ENCODE measurements at regions not wholly inside any gene's neighbourhood (a gene's known extent, or its start where the extent isn't known, plus 50 kb on each side); places are given as distances from the start of the nearest gene placed in this dataset.

DNA sequence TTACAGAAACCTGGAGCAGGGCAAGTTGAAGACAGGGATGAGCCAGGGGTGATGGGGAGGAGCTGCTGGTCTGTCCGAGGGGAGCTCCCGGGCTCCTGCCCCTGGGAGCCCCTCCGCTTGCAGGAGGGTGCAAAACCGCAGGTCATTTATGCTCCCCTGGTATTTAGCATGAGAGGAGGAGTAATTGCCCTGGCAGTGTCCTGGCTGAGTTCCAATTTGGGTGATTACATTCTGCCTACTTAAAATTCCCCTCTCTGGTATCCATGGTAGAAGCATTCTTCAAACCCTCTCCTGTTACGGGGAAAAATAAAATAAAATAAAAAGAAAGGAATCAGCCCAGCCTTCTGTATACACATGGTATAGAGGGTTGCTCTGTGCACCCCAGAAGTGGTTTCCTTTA is 61.7 kb upstream of the VRK1 start (continued):
- TF ChIP-seq, protein P1, sequence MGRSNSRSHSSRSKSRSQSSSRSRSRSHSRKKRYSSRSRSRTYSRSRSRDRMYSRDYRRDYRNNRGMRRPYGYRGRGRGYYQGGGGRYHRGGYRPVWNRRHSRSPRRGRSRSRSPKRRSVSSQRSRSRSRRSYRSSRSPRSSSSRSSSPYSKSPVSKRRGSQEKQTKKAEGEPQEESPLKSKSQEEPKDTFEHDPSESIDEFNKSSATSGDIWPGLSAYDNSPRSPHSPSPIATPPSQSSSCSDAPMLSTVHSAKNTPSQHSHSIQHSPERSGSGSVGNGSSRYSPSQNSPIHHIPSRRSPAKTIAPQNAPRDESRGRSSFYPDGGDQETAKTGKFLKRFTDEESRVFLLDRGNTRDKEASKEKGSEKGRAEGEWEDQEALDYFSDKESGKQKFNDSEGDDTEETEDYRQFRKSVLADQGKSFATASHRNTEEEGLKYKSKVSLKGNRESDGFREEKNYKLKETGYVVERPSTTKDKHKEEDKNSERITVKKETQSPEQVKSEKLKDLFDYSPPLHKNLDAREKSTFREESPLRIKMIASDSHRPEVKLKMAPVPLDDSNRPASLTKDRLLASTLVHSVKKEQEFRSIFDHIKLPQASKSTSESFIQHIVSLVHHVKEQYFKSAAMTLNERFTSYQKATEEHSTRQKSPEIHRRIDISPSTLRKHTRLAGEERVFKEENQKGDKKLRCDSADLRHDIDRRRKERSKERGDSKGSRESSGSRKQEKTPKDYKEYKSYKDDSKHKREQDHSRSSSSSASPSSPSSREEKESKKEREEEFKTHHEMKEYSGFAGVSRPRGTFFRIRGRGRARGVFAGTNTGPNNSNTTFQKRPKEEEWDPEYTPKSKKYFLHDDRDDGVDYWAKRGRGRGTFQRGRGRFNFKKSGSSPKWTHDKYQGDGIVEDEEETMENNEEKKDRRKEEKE (IDR thresholded peaks at IDR 0.05; ENCODE audit: borderline replicate concordance in 1 of 2, control insufficient read depth in 1 of 2, low read depth in 2 of 2, low read length in 1 of 2), result no peak
- TF ChIP-seq KLF1 (tag; IDR thresholded peaks at IDR 0.05), result no peak
- TF ChIP-seq U2AF2 (optimal IDR thresholded peaks at IDR 0.05; ENCODE audit: low read depth, low read length), result no peak
- TF ChIP-seq SMAD4 (CRISPR knock-in tag; conservative IDR thresholded peaks at IDR 0.05), result no peak
- no peak for TF ChIP-seq MYBL2 (IDR thresholded peaks at IDR 0.05; ENCODE audit: low read depth)
- TF ChIP-seq MYBL2 (CRISPR knock-in tag; IDR thresholded peaks at IDR 0.05; ENCODE audit: borderline replicate concordance), result no peak
- TF ChIP-seq, protein P2, sequence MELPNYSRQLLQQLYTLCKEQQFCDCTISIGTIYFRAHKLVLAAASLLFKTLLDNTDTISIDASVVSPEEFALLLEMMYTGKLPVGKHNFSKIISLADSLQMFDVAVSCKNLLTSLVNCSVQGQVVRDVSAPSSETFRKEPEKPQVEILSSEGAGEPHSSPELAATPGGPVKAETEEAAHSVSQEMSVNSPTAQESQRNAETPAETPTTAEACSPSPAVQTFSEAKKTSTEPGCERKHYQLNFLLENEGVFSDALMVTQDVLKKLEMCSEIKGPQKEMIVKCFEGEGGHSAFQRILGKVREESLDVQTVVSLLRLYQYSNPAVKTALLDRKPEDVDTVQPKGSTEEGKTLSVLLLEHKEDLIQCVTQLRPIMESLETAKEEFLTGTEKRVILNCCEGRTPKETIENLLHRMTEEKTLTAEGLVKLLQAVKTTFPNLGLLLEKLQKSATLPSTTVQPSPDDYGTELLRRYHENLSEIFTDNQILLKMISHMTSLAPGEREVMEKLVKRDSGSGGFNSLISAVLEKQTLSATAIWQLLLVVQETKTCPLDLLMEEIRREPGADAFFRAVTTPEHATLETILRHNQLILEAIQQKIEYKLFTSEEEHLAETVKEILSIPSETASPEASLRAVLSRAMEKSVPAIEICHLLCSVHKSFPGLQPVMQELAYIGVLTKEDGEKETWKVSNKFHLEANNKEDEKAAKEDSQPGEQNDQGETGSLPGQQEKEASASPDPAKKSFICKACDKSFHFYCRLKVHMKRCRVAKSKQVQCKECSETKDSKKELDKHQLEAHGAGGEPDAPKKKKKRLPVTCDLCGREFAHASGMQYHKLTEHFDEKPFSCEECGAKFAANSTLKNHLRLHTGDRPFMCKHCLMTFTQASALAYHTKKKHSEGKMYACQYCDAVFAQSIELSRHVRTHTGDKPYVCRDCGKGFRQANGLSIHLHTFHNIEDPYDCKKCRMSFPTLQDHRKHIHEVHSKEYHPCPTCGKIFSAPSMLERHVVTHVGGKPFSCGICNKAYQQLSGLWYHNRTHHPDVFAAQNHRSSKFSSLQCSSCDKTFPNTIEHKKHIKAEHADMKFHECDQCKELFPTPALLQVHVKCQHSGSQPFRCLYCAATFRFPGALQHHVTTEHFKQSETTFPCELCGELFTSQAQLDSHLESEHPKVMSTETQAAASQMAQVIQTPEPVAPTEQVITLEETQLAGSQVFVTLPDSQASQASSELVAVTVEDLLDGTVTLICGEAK (IDR thresholded peaks at IDR 0.05), result no peak
- TF ChIP-seq, protein P2 (CRISPR knock-in tag; IDR thresholded peaks at IDR 0.05), result no peak

Measured in K562 (cell line).